Fibroblast of skin of back (primary cell): ENCODE measurements at regions not wholly inside any gene's neighbourhood (a gene's known extent, or its start where the extent isn't known, plus 50 kb on each side); places are given as distances from the start of the nearest gene placed in this dataset.

Experiments
- DNase-seq: peaks from one replicate; pipeline ENCODE4 v3.0.0-alpha.2; 2013

- no peak for DNase-seq
Observed at GRCh38 chr7:106418094-106418493, 133.3 kb upstream of the NAMPT start.

- DNase-seq: no peak
Observed at GRCh38 chr7:106417273-106417902, 132.6 kb upstream of the NAMPT start.

GRCh38 chr7:106416430-106416829, 131.6 kb upstream of the NAMPT start:
- DNase-seq: no peak

- DNase-seq: no peak
Observed at GRCh38 chr7:106415433-106415832, 130.7 kb upstream of the NAMPT start.

GRCh38 chr7:106413446-106413845, 128.7 kb upstream of the NAMPT start:
- no peak for DNase-seq

- no peak for DNase-seq
Observed at GRCh38 chr7:106405697-106406141, 120.9 kb upstream of the NAMPT start.

- DNase-seq: no peak
Observed at GRCh38 chr7:106402898-106403297, 118.1 kb upstream of the NAMPT start.

- DNase-seq: no peak
Observed at GRCh38 chr7:106400923-106401322, 116.1 kb upstream of the NAMPT start.

GRCh38 chr7:106398786-106399185, 114.0 kb upstream of the NAMPT start:
- no peak for DNase-seq

- no peak for DNase-seq
Observed at GRCh38 chr7:106397994-106398393, 113.2 kb upstream of the NAMPT start.

- DNase-seq: no peak
Observed at GRCh38 chr7:106394526-106394925, 109.7 kb upstream of the NAMPT start.

GRCh38 chr7:106393564-106394251, 108.9 kb upstream of the NAMPT start:
- DNase-seq: no peak

GRCh38 chr7:106392590-106392989, 107.8 kb upstream of the NAMPT start:
- DNase-seq: no peak

GRCh38 chr7:106392144-106392543, 107.4 kb upstream of the NAMPT start:
- DNase-seq: no peak

GRCh38 chr7:106386958-106387357, 102.2 kb upstream of the NAMPT start:
- no peak for DNase-seq

GRCh38 chr7:106384373-106384772, 99.6 kb upstream of the NAMPT start:
- no peak for DNase-seq

GRCh38 chr7:106382929-106383328, 98.1 kb upstream of the NAMPT start:
- no peak for DNase-seq

- no peak for DNase-seq
Observed at GRCh38 chr7:106382129-106382528, 97.3 kb upstream of the NAMPT start.

GRCh38 chr7:106381252-106381651, 96.5 kb upstream of the NAMPT start:
- DNase-seq: no peak

- DNase-seq: no peak
Observed at GRCh38 chr7:106377847-106378361, 93.1 kb upstream of the NAMPT start.

GRCh38 chr7:106376026-106376799, 91.4 kb upstream of the NAMPT start:
- DNase-seq: no peak

- DNase-seq: no peak
Observed at GRCh38 chr7:106375499-106375898, 90.7 kb upstream of the NAMPT start.

- no peak for DNase-seq
Observed at GRCh38 chr7:106374437-106374836, 89.7 kb upstream of the NAMPT start.
